ENCODE measurements at regions not wholly inside any gene's neighbourhood (a gene's known extent, or its start where the extent isn't known, plus 50 kb on each side); places are given as distances from the start of the nearest gene placed in this dataset.

GRCh38 chr17:6278376-6278775 lies 156.5 kb downstream of the AIPL1 start:
- TF ChIP-seq RBAK (tag by site-specific recombination; IDR thresholded peaks at IDR 0.05) (no peak), ZNF248 (tag by site-specific recombination; IDR thresholded peaks at IDR 0.05) (no peak), ZNF623 (tag by site-specific recombination; IDR thresholded peaks at IDR 0.05) (no peak), ZNF354C (tag by site-specific recombination; IDR thresholded peaks at IDR 0.05; ENCODE audit: borderline replicate concordance, low read depth) (no peak), CTCF (tag by site-specific recombination; IDR thresholded peaks at IDR 0.05) (no peak), ZNF169 (tag by site-specific recombination; IDR thresholded peaks at IDR 0.05) (no peak), KLF1 (tag by site-specific recombination; IDR thresholded peaks at IDR 0.05) (no peak), ZNF138 (tag by site-specific recombination; IDR thresholded peaks at IDR 0.05; ENCODE audit: borderline replicate concordance) (no peak), ZNF350 (tag by site-specific recombination; IDR thresholded peaks at IDR 0.05) (no peak), GLIS2 (tag by site-specific recombination; IDR thresholded peaks at IDR 0.05) (no peak)
